ENCODE measurements at regions not wholly inside any gene's neighbourhood (a gene's known extent, or its start where the extent isn't known, plus 50 kb on each side); places are given as distances from the start of the nearest gene placed in this dataset.

DNA sequence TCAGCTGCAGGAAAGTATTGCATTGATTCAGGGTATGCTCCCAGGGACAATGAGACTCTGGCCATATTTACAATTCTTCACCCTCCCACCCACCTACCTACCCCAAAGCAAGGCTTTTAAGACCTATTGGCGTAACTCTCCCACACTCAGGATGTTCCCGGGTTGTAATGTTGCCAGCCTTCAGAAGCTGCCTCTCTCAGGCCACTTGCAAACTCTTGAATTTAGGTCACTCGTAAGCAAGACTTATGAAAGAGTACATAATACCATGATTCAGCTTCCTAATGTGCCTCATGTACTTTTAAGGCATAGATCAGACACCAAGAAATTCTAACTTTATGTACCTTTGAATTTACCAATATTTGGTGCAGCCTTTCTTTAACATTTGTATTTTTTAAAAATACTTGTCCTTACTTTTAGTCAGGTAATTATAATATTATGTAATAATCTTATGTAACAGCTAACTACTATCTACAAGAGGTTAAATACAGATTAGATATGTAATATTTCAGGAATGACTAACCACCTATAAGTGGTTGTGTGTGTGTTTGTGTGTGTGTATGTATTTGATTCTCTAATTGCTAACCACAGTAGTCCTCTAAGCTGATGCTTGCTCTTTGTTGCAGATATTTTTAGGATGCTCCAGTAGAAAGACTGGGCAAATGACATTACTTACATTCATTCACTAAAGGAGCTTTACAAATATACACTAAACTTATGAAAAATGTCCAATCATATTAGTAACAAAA, 630.5 kb upstream of the MEF2C start:
- H3K4me3 ChIP-seq (replicated peaks; ENCODE audit: insufficient read depth, low read length): no peak overlapping the region
- H3K27me3 ChIP-seq (ENCODE audit: insufficient read depth, poor library complexity, severe bottlenecking): no peaks in the 10 kb centered on the region
- H3K27ac ChIP-seq (replicated peaks): no peak overlapping the region
- DNase-seq (ENCODE audit: low read depth in 1 of 2, low spot score in 1 of 2): no peak
- TF ChIP-seq CTCF (IDR thresholded peaks at IDR 0.05; ENCODE audit: insufficient read depth, low read length): no peak
- no peak for TF ChIP-seq POLR2AphosphoS5 (IDR thresholded peaks at IDR 0.05; ENCODE audit: low read depth)
- TF ChIP-seq SPI1 (IDR thresholded peaks at IDR 0.05; ENCODE audit: borderline replicate concordance, low read depth): no peak
- no peak for TF ChIP-seq REST (IDR thresholded peaks at IDR 0.05; ENCODE audit: insufficient replicate concordance, low read depth)
- TF ChIP-seq GABPA (IDR thresholded peaks at IDR 0.05; ENCODE audit: low read depth): no peak

- H3K27me3 ChIP-seq (ENCODE audit: insufficient read depth, poor library complexity, severe bottlenecking): no peaks in the 10 kb centered on the region
Observed at GRCh38 chr5:89504051-89504450, 621.1 kb upstream of the MEF2C start.

More at GRCh38 chr5:89504051-89504450, 621.1 kb upstream of the MEF2C start:
- TF ChIP-seq POLR2AphosphoS5 (IDR thresholded peaks at IDR 0.05; ENCODE audit: low read depth): no peak
- no peak for TF ChIP-seq SPI1 (IDR thresholded peaks at IDR 0.05; ENCODE audit: borderline replicate concordance, low read depth)
- no peak for TF ChIP-seq CTCF (IDR thresholded peaks at IDR 0.05; ENCODE audit: insufficient read depth, low read length)
- no peak for TF ChIP-seq GABPA (IDR thresholded peaks at IDR 0.05; ENCODE audit: low read depth)
- no peak for TF ChIP-seq REST (IDR thresholded peaks at IDR 0.05; ENCODE audit: insufficient replicate concordance, low read depth)
- Histone ChIP-seq H3K4me3 (replicated peaks; ENCODE audit: insufficient read depth, low read length) (no peak overlapping the region), H3K27ac (replicated peaks) (no peak overlapping the region)
- DNase-seq (ENCODE audit: low read depth in 1 of 2, low spot score in 1 of 2): no peak
